GM18868 (cell line): ENCODE measurements at regions not wholly inside any gene's neighbourhood (a gene's known extent, or its start where the extent isn't known, plus 50 kb on each side); places are given as distances from the start of the nearest gene placed in this dataset.

Experiments
- ATAC-seq: cut with Tn5 transposase; IDR thresholded peaks from one replicate; pipeline ENCODE4 v1.9.1; 2021; ENCODE audit warnings: mild to moderate bottlenecking, moderate library complexity; ENCODE audit not compliant: unreplicated experiment

DNA sequence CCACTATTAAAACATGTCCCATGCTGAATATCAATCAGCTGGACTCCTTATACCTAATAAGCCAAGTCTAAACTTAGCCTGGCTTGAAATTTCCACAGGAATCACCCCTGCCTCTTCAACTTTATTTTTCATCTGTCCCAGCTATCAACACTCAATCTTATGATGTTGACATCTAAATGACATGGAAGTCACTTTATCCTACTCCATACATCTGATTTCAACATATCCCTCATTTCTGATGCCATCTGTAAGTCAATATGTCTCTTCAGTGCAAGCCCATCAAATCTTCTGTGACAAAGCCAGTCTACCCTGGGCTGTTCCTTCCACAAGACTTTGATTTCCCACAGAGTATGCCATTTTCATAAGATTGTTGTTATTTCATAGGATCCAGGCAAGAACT lies 143.6 kb upstream of the SEMA6D start:
- no peak for ATAC-seq

GRCh38 chr15:47577000-47577399 lies 140.3 kb upstream of the SEMA6D start:
- ATAC-seq, result no peak

DNA sequence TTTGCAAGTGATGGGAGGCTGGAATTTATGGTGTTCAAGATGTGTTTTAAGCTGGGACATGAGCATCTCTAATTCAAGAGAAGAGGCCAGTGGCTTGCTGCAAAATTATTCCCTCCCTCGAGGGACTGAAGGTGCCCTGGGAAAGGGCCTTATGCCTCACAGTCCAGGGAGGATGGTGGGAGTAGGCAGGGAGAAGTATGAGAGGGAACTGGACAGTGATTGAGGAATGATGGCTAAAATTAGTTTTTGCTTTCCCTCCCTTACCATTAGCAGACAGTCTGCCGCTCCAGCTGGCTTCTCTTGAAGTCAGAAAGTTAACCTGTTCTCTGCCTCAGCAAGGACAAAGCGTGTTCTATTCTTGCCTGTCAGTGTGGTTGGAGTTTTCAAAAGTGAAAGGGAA lies 139.8 kb upstream of the SEMA6D start:
- no peak for ATAC-seq

DNA sequence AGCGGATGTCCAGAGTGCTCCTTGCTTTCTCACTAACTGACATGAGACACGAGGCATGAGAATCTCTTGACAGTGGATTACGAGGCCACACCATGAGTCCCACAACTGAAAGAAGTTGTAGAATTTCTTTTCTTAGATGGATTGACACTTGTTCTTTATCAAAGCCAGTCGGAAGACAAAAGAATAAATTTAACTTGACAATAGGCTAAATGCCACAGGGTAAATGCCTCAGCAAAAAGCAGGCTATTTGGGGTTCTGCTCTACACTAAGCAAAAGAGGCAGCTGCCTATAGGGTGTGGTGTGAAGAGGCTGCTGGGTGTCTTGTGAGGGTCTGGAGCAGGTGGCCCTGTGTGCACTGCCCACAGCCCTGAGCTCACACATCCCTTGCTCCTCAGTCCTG lies 135.1 kb upstream of the SEMA6D start:
- ATAC-seq, result no peak

- no peak for ATAC-seq
These were observed 133.0 kb upstream of the SEMA6D start for GRCh38 chr15:47584316-47584715.

- ATAC-seq, result no peak
These were observed 130.6 kb upstream of the SEMA6D start for GRCh38 chr15:47586653-47587224.

DNA sequence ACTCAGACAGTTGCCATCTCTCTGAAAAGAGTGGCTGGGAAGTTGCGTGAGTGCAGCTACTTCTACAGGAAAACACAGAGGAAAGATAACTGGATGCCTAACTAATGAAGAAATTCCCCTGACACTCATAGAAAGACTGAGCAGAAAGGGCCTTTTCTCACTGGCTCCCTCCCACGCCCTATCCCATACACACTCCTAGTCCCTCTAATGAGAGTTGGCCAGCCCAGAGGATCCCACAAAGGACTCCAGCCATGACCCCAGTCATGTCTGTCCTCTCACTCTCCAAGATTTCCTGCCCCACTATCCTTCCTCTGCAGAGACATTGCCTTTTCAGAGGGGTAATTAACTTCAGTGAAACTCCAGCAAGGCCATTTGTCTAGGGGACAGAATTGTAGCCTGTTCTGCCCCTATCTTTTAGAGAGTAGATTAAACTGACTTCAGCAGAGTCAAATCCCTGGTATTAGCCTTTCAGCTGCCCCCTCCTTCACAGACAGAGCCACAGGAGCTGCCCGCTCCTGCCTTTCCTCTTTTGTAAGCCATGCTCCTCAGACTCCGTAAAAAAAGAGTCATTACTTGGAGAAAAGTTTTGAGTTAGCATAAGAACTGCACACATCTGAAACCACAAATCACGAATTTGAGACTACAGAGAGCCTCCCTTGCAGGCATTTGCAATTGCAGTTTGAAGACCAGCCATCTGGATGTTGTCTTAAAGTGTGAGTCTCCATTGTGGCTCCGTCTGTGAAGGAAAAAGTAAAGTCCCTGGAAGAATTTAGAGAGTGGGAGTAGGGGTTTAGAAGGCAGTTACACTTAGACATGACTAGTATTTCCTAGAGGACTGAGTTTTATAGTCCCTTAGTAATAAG lies 129.1 kb upstream of the SEMA6D start:
- ATAC-seq, result no peak

GRCh38 chr15:47588958-47589357 lies 128.3 kb upstream of the SEMA6D start:
- ATAC-seq, result no peak

DNA sequence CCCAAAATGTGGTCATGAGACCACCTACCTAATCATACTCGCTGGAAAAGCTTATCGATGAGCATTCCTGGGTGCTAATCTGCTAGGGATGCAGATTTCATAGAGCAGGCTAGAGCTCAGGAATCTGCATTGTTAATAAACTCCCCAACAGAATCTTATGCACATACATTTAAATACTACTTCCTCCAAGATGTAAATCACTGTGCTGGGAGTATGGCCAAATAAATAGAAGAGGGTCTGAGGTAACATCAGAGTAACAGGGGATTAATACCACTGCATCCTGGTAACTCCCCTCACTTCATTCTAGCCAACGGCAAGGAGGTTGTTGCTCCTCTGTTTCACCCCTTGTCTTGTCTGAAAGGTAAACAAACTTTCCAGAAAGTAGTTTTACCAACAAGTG lies 118.3 kb upstream of the SEMA6D start:
- ATAC-seq, result no peak

DNA sequence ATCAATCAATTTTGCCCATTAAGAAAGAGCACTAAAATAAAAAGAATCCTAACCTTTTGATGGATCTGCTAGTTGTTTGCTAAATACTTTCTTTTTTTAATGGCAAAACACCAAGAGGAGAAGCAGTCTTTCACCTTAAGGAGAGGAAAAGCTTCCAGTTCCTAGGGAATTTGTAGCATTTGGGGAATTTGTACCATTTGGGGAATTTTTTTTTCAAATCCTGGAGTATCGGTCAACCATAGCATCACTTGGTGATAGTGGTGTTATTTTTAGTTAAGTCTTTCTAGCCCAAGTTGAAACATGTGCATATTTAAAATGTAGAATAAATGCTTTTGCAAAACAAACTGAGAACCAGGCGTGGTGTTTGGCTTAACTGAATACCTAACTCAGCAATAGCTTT lies 117.5 kb upstream of the SEMA6D start:
- ATAC-seq, result no peak

- ATAC-seq, result no peak
These were observed 115.2 kb upstream of the SEMA6D start for GRCh38 chr15:47602121-47602520.

DNA sequence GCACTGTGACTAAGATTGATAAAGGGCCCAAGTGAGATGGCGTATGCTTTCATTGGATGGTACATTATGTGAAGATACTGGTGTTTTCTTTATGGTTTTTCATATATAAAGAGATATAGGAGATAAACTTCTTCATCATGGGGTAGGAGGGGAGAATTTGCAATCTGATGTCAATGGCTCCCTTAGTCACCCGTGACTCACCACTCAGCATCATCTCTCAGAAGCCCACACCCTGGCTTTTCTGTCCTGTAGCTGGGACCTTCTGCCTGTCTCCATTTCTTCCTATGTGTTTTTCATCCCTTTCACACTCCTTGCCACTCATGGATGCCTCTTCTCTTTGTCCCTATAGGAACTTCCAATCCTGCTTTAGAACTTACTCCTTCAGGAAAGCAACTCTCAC lies 114.3 kb upstream of the SEMA6D start:
- ATAC-seq, result no peak

DNA sequence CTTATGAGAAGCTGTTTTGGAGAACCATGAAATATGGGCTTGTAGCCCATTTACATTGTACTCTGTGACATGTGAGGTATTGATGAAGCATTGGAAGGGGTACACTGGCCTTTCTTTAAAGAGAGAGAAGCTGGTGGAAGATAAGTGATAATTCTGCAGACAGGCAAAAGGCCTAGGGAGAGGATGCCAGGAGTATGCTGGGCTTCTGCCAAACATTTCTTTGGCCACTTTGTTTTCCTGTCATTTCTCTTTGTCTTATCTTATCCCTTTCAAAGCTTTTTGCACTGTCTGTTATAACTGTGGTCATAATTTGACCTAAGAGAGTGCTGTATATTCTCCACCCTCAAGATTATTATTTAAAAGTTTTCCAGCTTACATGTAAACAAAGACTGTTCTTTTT lies 109.6 kb upstream of the SEMA6D start:
- ATAC-seq, result no peak

DNA sequence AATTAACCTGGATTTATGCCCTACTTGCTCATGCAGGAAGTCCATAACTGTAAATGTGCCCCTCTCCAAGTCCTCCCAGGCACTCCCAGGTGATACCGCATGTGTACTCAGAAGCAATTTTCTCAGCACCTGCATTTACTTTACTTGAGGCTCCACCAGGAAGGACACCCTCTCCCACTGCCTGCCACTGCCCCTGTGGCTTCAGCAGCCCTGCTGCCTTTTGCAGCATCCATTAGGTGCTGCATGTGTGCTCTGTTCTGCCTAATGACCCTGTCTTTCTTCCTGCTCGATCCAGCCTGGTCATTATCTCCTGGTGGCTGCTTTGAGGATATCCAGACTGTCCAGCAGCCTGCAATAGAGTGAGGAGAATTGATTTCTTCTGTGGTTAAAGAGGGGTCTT lies 107.6 kb upstream of the SEMA6D start:
- ATAC-seq, result no peak

- ATAC-seq, result no peak
These were observed 106.6 kb upstream of the SEMA6D start for GRCh38 chr15:47610736-47611135.

GRCh38 chr15:47614360-47615011 lies 102.8 kb upstream of the SEMA6D start:
- ATAC-seq, result no peak

DNA sequence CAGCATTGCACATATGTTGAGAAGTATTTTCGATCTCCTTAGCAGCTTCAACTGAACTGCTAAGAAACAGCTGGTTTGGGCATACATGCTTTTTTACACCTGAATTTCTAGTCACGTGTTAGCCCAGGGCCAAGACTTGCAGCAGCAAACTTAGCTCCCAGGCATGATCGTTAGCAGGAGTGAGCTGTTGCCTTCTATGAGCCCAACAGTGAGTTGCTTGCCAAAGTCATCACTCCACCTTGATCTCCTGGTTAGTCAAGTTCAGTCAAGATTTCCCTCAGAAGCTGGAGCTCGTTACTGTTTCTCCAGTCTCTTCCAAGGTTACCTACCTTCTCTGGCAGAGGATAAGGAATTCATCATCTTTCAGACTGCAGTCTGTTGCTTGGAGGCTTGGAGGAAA lies 100.4 kb upstream of the SEMA6D start:
- ATAC-seq, result no peak

GRCh38 chr15:47618241-47618640 lies 99.1 kb upstream of the SEMA6D start:
- ATAC-seq, result no peak

DNA sequence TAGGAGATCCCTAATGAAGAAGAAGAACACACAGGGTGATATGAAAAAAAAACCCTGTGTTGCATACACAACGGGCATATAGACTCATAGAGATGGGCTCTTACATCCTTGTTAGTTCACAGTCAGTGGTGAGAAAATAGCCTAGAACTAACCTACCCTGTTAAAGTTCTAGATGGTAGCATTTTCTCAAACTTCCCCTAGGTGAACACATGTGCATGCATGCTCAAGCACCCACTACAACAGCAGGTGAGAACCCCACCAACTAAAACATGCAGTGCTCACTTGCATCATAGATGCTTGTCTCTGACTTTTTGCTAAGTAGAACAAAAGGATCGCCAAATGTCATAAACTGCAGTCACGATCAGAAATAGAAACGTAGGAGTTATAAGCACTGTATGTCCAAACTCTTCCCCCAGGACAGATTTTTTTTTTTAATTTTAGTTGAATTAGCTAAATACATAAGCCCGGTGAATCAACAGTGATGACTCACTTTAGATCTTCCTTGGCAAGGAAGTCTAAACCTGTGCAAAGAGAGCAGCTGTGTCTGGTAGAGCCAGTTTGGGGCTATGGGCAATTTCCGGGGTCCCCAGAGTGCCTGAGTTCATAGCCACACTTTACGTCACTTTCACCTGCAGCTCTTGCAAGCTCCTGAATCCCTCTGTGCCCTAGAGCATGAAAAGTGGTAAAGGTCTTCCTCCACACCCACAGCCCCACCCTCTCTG lies 96.2 kb upstream of the SEMA6D start:
- ATAC-seq, result no peak

- ATAC-seq, result no peak
These were observed 95.2 kb upstream of the SEMA6D start for GRCh38 chr15:47622055-47622454.

- no peak for ATAC-seq
These were observed 92.8 kb upstream of the SEMA6D start for GRCh38 chr15:47624503-47624902.

DNA sequence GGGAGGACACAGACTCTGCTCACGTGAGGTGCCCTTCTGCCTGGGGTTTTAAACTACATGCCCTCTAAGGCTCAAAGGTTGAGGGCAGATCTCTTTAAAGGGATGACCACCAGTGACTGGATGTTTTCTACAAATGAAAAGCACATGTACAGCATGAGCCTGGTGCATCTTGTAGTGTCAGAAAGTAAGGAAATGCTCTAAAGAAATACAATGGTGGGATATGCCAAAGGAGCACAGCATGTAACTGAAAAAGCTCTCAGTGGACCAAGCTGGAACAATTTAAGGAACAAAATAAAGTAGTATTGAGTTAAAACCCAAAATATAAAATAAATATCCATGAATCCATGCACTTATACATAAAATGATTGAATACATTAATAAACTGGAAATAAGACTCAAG lies 78.3 kb upstream of the SEMA6D start:
- no peak for ATAC-seq
